Astrocyte (in vitro differentiated cells and primary cell): ENCODE measurements at regions not wholly inside any gene's neighbourhood (a gene's known extent, or its start where the extent isn't known, plus 50 kb on each side); places are given as distances from the start of the nearest gene placed in this dataset.

Experiments used
- DNase-seq: peaks from one replicate; pipeline ENCODE4 v3.0.0-alpha.2; 2010; ENCODE audit warnings: low read depth
- FAIRE-seq: peaks from 2 replicates; lab custom pipeline; 2011; peaks lifted over from hg19 to GRCh38; lab: Jason Lieb, UNC
- H2AFZ ChIP-seq: 2 replicates; pipeline ENCODE4 v1.6.0; 2012; ENCODE audit warnings: low read depth, low read length, inconsistent platforms
- H3K27ac ChIP-seq: 2 replicates; pipeline ENCODE4 v1.5.1; 2011; ENCODE audit warnings: low read depth, low read length, inconsistent platforms
- H3K27me3 ChIP-seq: 2 replicates; pipeline ENCODE4 v1.6.0; 2011; ENCODE audit warnings: low read length, inconsistent platforms; ENCODE audit not compliant: insufficient read depth
- H3K36me3 ChIP-seq: 2 replicates; pipeline ENCODE4 v1.5.1; 2011; ENCODE audit warnings: low read length, inconsistent platforms; ENCODE audit not compliant: insufficient read depth
- H3K4me1 ChIP-seq: 2 replicates; pipeline ENCODE4 v1.5.1; 2011; ENCODE audit warnings: low read length, inconsistent platforms; ENCODE audit not compliant: insufficient read depth
- H3K4me2 ChIP-seq: 2 replicates; pipeline ENCODE4 v1.6.0; 2012; ENCODE audit warnings: low read length, inconsistent platforms
- H3K4me3 ChIP-seq: 2 replicates; pipeline ENCODE4 v1.5.1; 2011; ENCODE audit warnings: low read depth, mild to moderate bottlenecking, low read length, inconsistent platforms; ENCODE audit not compliant: insufficient read depth
- H3K79me2 ChIP-seq: 2 replicates; pipeline ENCODE4 v1.6.0; 2012; ENCODE audit warnings: mild to moderate bottlenecking, low read length, inconsistent platforms; ENCODE audit not compliant: insufficient read depth
- H3K9ac ChIP-seq: 2 replicates; pipeline ENCODE4 v1.6.0; 2012; ENCODE audit warnings: mild to moderate bottlenecking, low read length, inconsistent platforms
- H3K9me3 ChIP-seq: 2 replicates; pipeline ENCODE4 v1.5.1; 2012; ENCODE audit warnings: low read depth, mild to moderate bottlenecking, low read length, inconsistent platforms; ENCODE audit not compliant: insufficient read depth
- H4K20me1 ChIP-seq: 2 replicates; pipeline ENCODE4 v1.6.0; 2012; ENCODE audit warnings: low read length, inconsistent platforms; ENCODE audit not compliant: insufficient read depth
- H3K27ac Mint-ChIP-seq: one replicate; pipeline ENCODE4 v1.8.0; 2021; ENCODE audit warnings: mild to moderate bottlenecking, mixed read lengths; ENCODE audit not compliant: unreplicated experiment
- H3K27me3 Mint-ChIP-seq: one replicate; pipeline ENCODE4 v1.8.0; 2021; ENCODE audit warnings: low read depth, mixed read lengths; ENCODE audit not compliant: unreplicated experiment
- H3K36me3 Mint-ChIP-seq: one replicate; pipeline ENCODE4 v1.8.0; 2021; ENCODE audit warnings: low read depth, mixed read lengths; ENCODE audit not compliant: unreplicated experiment
- H3K4me1 Mint-ChIP-seq: one replicate; pipeline ENCODE4 v1.8.0; 2021; ENCODE audit warnings: low read depth, mixed read lengths; ENCODE audit not compliant: unreplicated experiment
- H3K4me3 Mint-ChIP-seq: one replicate; pipeline ENCODE4 v1.8.0; 2021; ENCODE audit warnings: mild to moderate bottlenecking, moderate library complexity, mixed read lengths; ENCODE audit not compliant: unreplicated experiment
- H3K9me3 Mint-ChIP-seq: one replicate; pipeline ENCODE4 v1.8.0; 2021; ENCODE audit warnings: mild to moderate bottlenecking, mixed read lengths; ENCODE audit not compliant: unreplicated experiment
- CTCF ChIP-seq: IDR thresholded peaks from 2 replicates; pipeline ENCODE4 v1.5.1; 2011; ENCODE audit warnings: low read depth, mild to moderate bottlenecking, inconsistent platforms, low read length, moderate library complexity; ENCODE audit not compliant: insufficient read depth
- EZH2 ChIP-seq: IDR thresholded peaks from 2 replicates; pipeline ENCODE4 v1.6.1; 2012; ENCODE audit warnings: mild to moderate bottlenecking, low read length, inconsistent platforms; ENCODE audit not compliant: insufficient read depth

- FAIRE-seq, result peak; percentile 90
- TF ChIP-seq CTCF (peak; percentile 74), EZH2 (no peak)
- no peak overlapping the region for H3K4me3 Mint-ChIP-seq
Measured at GRCh38 chr1:172745014-172745413, 86.1 kb downstream of the FASLG start.

GRCh38 chr1:172746091-172746949 lies 87.4 kb downstream of the FASLG start:
- H3K9me3 Mint-ChIP-seq, result no peaks in the 10 kb centered on the region
- peaks cover 17% of the 10 kb centered on the region for H3K4me1 Mint-ChIP-seq
- no peak overlapping the region for H3K4me3 Mint-ChIP-seq
- no peak overlapping the region for H2AFZ ChIP-seq
- peak overlapping the region; percentile 71 for H3K27ac Mint-ChIP-seq
- H3K4me3 ChIP-seq, result no peak overlapping the region
- no peaks in the 10 kb centered on the region for H4K20me1 ChIP-seq
- peak overlapping the region; percentile 62 for H3K27ac ChIP-seq
- peaks cover 13% of the 10 kb centered on the region for H3K27me3 ChIP-seq
- H3K4me1 ChIP-seq, result peaks cover 24% of the 10 kb centered on the region
- FAIRE-seq, result peak; percentile 95
- H3K27me3 Mint-ChIP-seq, result peaks cover 10% of the 10 kb centered on the region
- H3K79me2 ChIP-seq, result no peaks in the 10 kb centered on the region
- H3K36me3 ChIP-seq, result no peaks in the 10 kb centered on the region
- TF ChIP-seq EZH2 (no peak), CTCF (no peak)
- peak; percentile 100 for DNase-seq
- peak overlapping the region; percentile 17 for H3K9ac ChIP-seq
- H3K36me3 Mint-ChIP-seq, result no peaks in the 10 kb centered on the region
- peak overlapping the region; percentile 67 for H3K4me2 ChIP-seq
- no peaks in the 10 kb centered on the region for H3K9me3 ChIP-seq

More at GRCh38 chr1:172745014-172745413, 86.1 kb downstream of the FASLG start:
- Mint-ChIP-seq H3K27ac (no peak overlapping the region), H3K9me3 (no peaks in the 10 kb centered on the region), H3K27me3 (peaks cover 9% of the 10 kb centered on the region), H3K36me3 (no peaks in the 10 kb centered on the region), H3K4me1 (peaks cover 17% of the 10 kb centered on the region)
- Histone ChIP-seq H3K36me3 (no peaks in the 10 kb centered on the region), H3K4me1 (peaks cover 24% of the 10 kb centered on the region), H3K9ac (peak overlapping the region; percentile 17), H3K27me3 (peaks cover 11% of the 10 kb centered on the region), H2AFZ (no peak overlapping the region), H3K9me3 (no peaks in the 10 kb centered on the region), H4K20me1 (no peaks in the 10 kb centered on the region), H3K79me2 (no peaks in the 10 kb centered on the region), H3K4me2 (peak overlapping the region; percentile 67), H3K27ac (no peak overlapping the region), H3K4me3 (no peak overlapping the region)
- DNase-seq, result peak; percentile 78

DNA sequence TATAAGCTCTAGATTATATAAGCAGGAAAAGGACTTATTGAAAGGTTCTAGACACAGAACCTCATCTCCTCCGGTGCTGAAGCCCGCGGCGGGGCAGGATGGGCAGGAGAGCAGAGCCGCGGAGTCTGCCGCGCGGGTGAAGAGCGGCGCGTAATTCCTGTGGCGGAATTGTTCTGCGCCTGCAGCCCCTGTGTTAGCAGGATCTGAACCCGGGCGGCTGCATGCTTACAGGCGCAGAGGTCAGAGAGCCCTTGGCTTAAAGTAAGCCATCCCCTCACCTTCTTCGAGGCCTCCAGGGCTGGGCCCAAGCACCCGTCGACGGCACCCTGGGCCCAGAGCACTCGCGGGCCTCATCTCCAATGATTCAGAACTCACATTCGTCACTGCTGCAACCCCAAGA lies 89.3 kb downstream of the FASLG start:
- Mint-ChIP-seq H3K36me3 (no peaks in the 10 kb centered on the region), H3K9me3 (no peaks in the 10 kb centered on the region), H3K27ac (no peak overlapping the region), H3K4me3 (no peak overlapping the region), H3K4me1 (peaks cover 17% of the 10 kb centered on the region), H3K27me3 (peaks cover 18% of the 10 kb centered on the region)
- DNase-seq, result no peak
- Histone ChIP-seq H3K9me3 (no peaks in the 10 kb centered on the region), H3K27ac (no peak overlapping the region), H3K27me3 (peaks cover 15% of the 10 kb centered on the region), H3K4me2 (no peak overlapping the region), H3K36me3 (no peaks in the 10 kb centered on the region), H4K20me1 (no peaks in the 10 kb centered on the region), H3K79me2 (no peaks in the 10 kb centered on the region), H3K4me1 (peaks cover 24% of the 10 kb centered on the region), H2AFZ (no peak overlapping the region), H3K9ac (no peak overlapping the region), H3K4me3 (no peak overlapping the region)
- FAIRE-seq, result no peak
- no peak for TF ChIP-seq CTCF
- no peak for TF ChIP-seq EZH2
